Hepatocyte (in vitro differentiated cells): ENCODE measurements at regions not wholly inside any gene's neighbourhood (a gene's known extent, or its start where the extent isn't known, plus 50 kb on each side); places are given as distances from the start of the nearest gene placed in this dataset.

ENCODE experiments used
- DNase-seq: peaks from one replicate; pipeline ENCODE4 v3.0.0-alpha.2; 2016; ENCODE audit warnings: low spot score
- H2AFZ ChIP-seq: fragments of 200-600 bp; sonication (generic); 2 replicates; pipeline ENCODE4 v1.6.0; 2016; ENCODE audit warnings: antibody characterized with exemption, mild to moderate bottlenecking
- H3K27ac ChIP-seq: fragments of 200-600 bp; sonication (generic); 2 replicates; pipeline ENCODE4 v1.5.1; 2016; ENCODE audit warnings: mild to moderate bottlenecking
- H3K27me3 ChIP-seq: fragments of 200-600 bp; sonication (generic); 2 replicates; pipeline ENCODE4 v1.6.1; 2016
- H3K36me3 ChIP-seq: fragments of 200-600 bp; sonication (generic); replicated peaks from 2 replicates; pipeline ENCODE4 v1.5.1; 2016; ENCODE audit warnings: low read depth; ENCODE audit not compliant: insufficient read depth
- H3K4me1 ChIP-seq: fragments of 200-600 bp; sonication (generic); 2 replicates; pipeline ENCODE4 v1.5.1; 2016; ENCODE audit warnings: mild to moderate bottlenecking, moderate library complexity; ENCODE audit not compliant: insufficient read depth
- H3K4me2 ChIP-seq: fragments of 200-600 bp; sonication (generic); 2 replicates; pipeline ENCODE4 v1.6.0; 2016
- H3K4me3 ChIP-seq: fragments of 200-600 bp; sonication (generic); 2 replicates; pipeline ENCODE4 v1.5.1; 2016; ENCODE audit warnings: mild to moderate bottlenecking
- H3K79me2 ChIP-seq: fragments of 200-600 bp; sonication (generic); 2 replicates; pipeline ENCODE4 v1.6.0; 2017; ENCODE audit warnings: mild to moderate bottlenecking
- H3K9me2 ChIP-seq: fragments of 200-600 bp; sonication (generic); replicated peaks from 2 replicates; pipeline ENCODE4 v1.6.0; 2017; ENCODE audit warnings: mild to moderate bottlenecking; ENCODE audit not compliant: insufficient read depth
- H3K9me3 ChIP-seq: fragments of 200-600 bp; sonication (generic); 2 replicates; pipeline ENCODE4 v1.5.1; 2016; ENCODE audit warnings: low read depth, mild to moderate bottlenecking
- H4K20me1 ChIP-seq: fragments of 200-600 bp; sonication (generic); 2 replicates; pipeline ENCODE4 v1.6.0; 2016; ENCODE audit warnings: mild to moderate bottlenecking; ENCODE audit not compliant: insufficient read depth, poor library complexity, severe bottlenecking
- CTCF ChIP-seq: fragments of 200-600 bp; sonication (generic); IDR thresholded peaks from 2 replicates; pipeline ENCODE4 v1.5.1; 2016; ENCODE audit warnings: antibody characterized with exemption, mild to moderate bottlenecking; ENCODE audit not compliant: poor library complexity
- EZH2 ChIP-seq: fragments of 200-600 bp; sonication (generic); IDR thresholded peaks from 2 replicates; pipeline ENCODE4 v1.6.1; 2016; ENCODE audit warnings: antibody characterized with exemption, mild to moderate bottlenecking, borderline replicate concordance
- EZH2phosphoT487 ChIP-seq: fragments of 200-600 bp; sonication (generic); IDR thresholded peaks from one replicate; pipeline ENCODE4 v1.6.1; 2018; ENCODE audit warnings: antibody characterized with exemption, mild to moderate bottlenecking, low read depth, moderate library complexity; ENCODE audit not compliant: unreplicated experiment, severe bottlenecking
- WGBS: methylation state at CpG from one replicate; pipeline ENCODE4 v1.1.6; 2016; ENCODE audit warnings: low lambda C conversion rate; ENCODE audit errors: missing lambda C conversion rate; 5-methylcytosine and 5-hydroxymethylcytosine counted together

GRCh38 chr6:19906171-19906570 is 69.0 kb downstream of the ID4 start:
- no peak overlapping the region for H3K4me2 ChIP-seq
- H3K36me3 ChIP-seq = no peaks in the 10 kb centered on the region
- H3K9me2 ChIP-seq = no peaks in the 10 kb centered on the region
- no peaks in the 10 kb centered on the region for H3K9me3 ChIP-seq
- H4K20me1 ChIP-seq = no peaks in the 10 kb centered on the region
- WGBS = 92% methylated on average over 3 of the region's 3 CpGs
- TF ChIP-seq EZH2phosphoT487 = no peak
- no peak for TF ChIP-seq EZH2
- TF ChIP-seq CTCF = no peak
- no peak overlapping the region for H3K27ac ChIP-seq
- no peaks in the 10 kb centered on the region for H3K4me1 ChIP-seq
- DNase-seq = no peak
- no peak overlapping the region for H2AFZ ChIP-seq
- no peak overlapping the region for H3K4me3 ChIP-seq
- no peaks in the 10 kb centered on the region for H3K27me3 ChIP-seq
- H3K79me2 ChIP-seq = no peaks in the 10 kb centered on the region

- Histone ChIP-seq H3K4me3 (no peak overlapping the region), H3K27me3 (no peaks in the 10 kb centered on the region), H3K4me2 (no peak overlapping the region), H3K9me3 (no peaks in the 10 kb centered on the region), H3K27ac (no peak overlapping the region), H3K79me2 (no peaks in the 10 kb centered on the region), H3K4me1 (no peaks in the 10 kb centered on the region), H3K36me3 (no peaks in the 10 kb centered on the region), H2AFZ (no peak overlapping the region), H4K20me1 (no peaks in the 10 kb centered on the region), H3K9me2 (no peaks in the 10 kb centered on the region)
- no peak for DNase-seq
- WGBS = 75% methylated on average over 3 of the region's 3 CpGs
- TF ChIP-seq EZH2 (no peak), CTCF (no peak), EZH2phosphoT487 (no peak)
Measured at GRCh38 chr6:19911223-19911622, 74.1 kb downstream of the ID4 start.

- Histone ChIP-seq H3K4me3 (no peak overlapping the region), H3K27ac (no peak overlapping the region), H3K4me2 (no peak overlapping the region), H3K9me3 (no peaks in the 10 kb centered on the region), H3K4me1 (no peaks in the 10 kb centered on the region), H3K9me2 (no peaks in the 10 kb centered on the region), H3K36me3 (no peaks in the 10 kb centered on the region), H2AFZ (no peak overlapping the region), H3K79me2 (no peaks in the 10 kb centered on the region), H3K27me3 (no peaks in the 10 kb centered on the region), H4K20me1 (no peaks in the 10 kb centered on the region)
- no peak for DNase-seq
- TF ChIP-seq EZH2 (no peak), CTCF (no peak), EZH2phosphoT487 (no peak)
- WGBS = 90% methylated on average over 1 of the region's 1 CpG
Measured at GRCh38 chr6:19918436-19918835, 81.3 kb downstream of the ID4 start.

GRCh38 chr6:19921786-19922185 is 84.6 kb downstream of the ID4 start:
- no peaks in the 10 kb centered on the region for H3K4me1 ChIP-seq
- no peaks in the 10 kb centered on the region for H4K20me1 ChIP-seq
- no peak overlapping the region for H3K27ac ChIP-seq
- TF ChIP-seq EZH2phosphoT487 (no peak), EZH2 (no peak), CTCF (no peak)
- H3K4me2 ChIP-seq = no peak overlapping the region
- no peak for DNase-seq
- H3K9me3 ChIP-seq = no peaks in the 10 kb centered on the region
- H3K36me3 ChIP-seq = no peaks in the 10 kb centered on the region
- no peak overlapping the region for H2AFZ ChIP-seq
- H3K4me3 ChIP-seq = no peak overlapping the region
- H3K79me2 ChIP-seq = no peaks in the 10 kb centered on the region
- no peaks in the 10 kb centered on the region for H3K9me2 ChIP-seq
- no peaks in the 10 kb centered on the region for H3K27me3 ChIP-seq
- 67% methylated on average over 9 of the region's 9 CpGs for WGBS
